Inflammatory macrophage (primary cell): ENCODE measurements at regions not wholly inside any gene's neighbourhood (a gene's known extent, or its start where the extent isn't known, plus 50 kb on each side); places are given as distances from the start of the nearest gene placed in this dataset.
"Not testable (repeated sequence)": the region's sequence is repeated elsewhere in the genome, so short reads cannot be mapped to it uniquely, and the experiment has no call there.

Experiments
- DNase-seq, 2 donors: peaks; one replicate each; pipeline ENCODE4 v3.0.0-alpha.2; 2020 to 2022

DNA sequence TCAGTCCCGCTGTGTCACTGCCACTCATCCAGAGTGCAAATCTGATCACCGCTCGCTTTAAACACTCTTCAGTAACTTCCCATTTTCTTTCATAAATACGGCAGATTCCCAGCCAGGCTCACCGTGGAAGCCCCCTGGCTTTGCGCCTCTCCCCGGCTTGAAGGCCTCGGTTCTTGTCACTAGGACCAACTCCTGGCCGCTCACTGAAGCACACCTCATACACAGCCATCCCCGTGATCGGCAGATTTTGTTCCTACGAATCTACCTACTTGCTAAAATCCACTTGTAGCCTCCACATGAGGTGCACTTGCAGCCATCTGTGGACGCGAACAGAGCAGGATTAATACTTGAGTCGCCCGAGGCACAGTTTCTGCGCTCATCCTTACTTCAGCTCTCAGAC is 462.4 kb upstream of the MYT1L start:
- DNase-seq: no peak

DNA sequence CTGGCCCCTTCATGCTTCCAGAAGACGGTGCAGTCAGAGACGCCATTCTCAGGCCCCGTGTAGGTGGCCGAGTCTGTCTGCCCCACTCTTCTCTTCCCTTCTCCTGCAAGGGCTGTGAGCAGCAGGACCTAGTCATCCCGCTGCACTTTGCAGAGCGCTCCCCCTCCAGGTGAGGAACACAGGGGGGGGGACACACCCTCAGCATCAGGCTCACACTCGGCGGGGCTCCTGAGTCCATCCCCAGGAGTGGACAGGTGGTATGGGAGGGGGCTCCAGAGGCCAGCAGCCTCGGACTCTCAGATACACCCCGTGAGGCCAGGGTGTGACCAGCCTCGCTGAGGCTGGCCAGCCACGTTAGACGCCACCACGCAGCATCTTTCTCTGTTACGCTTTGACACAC is 460.5 kb upstream of the MYT1L start:
- DNase-seq: no peak

DNA sequence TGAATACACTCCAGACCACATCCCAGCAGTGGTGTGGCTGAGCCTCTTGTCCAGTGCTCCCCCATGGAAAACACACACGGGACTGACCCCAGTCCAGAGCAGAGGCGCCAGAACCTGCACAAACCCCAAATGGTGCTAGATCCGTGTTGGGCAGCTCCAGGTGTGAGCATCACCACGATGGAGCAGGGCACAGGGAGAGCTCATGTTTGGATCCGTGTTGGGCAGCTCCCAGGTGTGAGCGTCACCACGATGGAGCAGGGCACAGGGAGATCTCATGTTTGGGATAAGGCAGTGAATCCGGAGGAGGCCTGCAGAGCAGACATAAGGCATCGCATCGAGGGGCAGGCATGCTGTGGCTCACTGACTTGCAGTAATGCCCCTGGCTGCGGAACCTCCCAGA is 460.0 kb upstream of the MYT1L start:
- DNase-seq: no peak

DNA sequence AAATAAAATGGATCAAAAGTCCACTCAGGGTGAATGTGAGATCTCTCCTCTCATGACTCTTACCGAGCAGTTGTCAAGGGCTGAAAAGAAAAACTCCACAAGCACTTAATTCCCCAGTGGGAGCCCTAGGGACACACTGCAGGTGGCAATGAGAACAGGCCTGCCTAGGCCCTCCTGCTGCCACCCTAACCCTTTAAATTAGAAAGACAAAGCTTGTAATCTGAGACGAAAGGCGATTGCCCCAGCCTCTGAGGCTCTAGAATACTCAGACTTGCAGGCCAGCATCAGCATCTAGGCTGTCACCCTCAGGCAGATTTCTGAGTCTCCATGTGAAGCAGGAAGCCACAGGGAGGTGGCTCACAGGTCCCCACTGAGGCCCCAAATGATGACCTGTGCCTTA is 457.0 kb upstream of the MYT1L start:
- DNase-seq: no peak

DNA sequence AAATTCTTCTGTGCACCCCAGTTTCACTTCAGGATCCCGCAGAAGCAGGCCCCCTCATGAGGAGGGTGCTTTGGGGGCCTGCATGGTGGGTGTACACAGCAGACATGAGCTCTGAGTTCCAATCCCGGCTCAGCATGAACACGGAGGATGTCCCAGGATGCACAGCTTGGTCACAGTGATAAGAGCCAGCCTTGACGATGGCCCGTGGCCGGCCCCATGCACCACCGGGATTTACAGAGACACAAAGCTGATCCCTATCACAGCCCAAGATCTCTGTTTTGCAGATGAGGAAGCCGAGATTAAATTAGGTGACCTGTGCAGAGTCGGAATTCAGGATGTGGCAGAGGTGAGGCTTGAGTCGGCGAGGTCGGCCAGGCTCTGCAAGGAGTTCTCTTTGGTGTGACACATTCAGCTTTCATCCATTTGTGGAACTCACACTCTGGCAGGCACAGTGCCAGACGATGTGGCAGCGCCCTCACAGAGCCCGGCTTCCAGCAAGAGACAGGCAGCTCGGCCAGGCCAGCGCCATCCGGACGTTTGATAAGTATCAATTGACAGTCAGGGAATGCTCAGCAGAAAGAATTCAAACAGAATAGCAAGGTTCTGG is 456.3 kb upstream of the MYT1L start:
- DNase-seq: no peak

DNA sequence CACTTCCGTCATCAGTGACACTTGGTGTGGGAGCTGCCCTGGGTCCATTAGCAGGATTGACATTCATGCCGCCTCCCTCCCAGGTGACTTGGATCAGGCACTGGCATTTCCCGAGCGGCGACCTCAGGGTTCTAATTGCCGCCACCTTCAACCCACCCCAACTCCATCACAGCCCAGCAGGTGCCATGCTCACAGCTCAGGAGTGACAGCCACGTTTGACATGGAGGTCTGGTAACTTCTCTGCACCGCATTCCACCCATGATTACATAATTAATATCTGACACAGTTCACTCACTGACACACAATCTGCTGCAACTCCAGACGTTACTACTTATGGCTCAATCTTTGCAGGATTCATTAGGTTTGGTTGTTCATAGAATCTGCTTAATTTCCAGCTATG is 450.9 kb upstream of the MYT1L start:
- no peak for DNase-seq

DNA sequence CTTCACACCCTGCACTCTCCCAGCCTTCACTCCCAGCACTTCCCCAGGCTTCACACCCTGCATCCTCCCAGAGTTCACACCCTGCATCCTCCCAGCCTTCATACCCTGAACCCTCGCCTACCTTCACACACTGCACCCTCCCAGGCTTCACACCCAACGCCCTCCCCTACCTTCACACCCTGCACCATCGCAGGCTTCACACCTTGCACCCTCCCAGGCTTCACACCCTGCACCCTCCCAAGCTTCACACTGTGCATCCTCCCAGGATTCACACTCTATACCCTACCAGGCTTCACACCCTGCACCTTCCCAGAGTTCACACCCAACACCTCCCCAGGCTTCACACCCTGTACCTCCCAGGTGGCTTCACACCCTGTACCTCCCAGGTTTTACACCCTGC is 448.7 kb upstream of the MYT1L start:
- DNase-seq: no peak

DNA sequence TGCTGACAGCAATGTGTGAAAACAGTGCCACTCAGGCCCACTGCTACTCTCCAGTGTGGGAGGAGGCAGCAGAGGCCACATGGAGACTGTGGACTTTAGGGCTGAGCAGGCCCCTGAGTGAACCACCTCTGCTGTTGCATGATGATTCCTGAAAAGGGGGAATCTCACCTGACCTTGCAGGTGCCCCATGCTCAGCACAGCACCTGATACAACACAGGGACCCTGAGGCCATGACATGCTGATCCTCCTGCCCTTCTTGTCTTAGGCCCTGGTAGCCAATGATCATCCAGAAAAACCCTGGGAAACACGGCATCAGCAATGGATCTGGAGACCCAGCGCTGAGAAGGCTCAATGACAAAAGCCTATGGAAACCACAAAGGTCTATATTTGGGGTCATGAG is 446.8 kb upstream of the MYT1L start:
- no peak for DNase-seq

DNA sequence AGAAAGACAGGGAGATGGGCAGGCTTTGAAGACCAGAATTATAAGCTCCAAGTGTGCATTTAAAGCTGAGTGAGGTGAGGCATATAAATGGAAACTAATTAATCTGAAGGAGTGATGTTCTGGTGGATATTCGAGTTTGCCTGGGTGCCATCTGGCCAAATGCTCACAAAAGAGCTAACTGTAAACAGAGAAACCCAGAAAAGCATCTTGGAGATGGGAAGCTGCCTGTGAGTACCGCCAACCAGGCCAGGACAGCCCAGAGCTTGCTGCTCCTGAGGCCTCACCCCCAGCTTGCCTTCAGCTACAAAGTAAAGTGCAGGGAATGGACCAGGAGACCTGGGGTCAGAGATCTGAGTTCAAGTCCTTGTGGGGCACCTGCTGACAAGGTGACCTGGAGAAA is 446.1 kb upstream of the MYT1L start:
- no peak for DNase-seq

DNA sequence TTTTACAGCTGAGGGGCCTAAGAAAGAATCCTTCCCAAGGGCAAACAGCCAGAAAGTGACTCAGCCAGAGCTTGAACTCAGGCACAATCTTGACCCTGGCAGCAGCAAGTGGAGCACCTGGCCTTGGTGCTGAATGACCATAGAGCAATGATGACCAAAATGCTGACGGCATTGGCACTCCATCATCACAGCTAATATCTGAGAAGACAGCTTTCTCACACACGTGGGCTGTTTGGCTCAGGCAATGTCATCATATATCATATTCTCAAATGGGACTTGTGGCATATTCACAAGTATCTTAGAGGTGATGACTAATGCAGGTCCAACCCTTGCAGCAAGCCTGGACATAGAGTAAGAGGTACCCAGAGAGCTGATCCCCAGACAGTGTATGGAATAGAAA is 443.9 kb upstream of the MYT1L start:
- DNase-seq: no peak

DNA sequence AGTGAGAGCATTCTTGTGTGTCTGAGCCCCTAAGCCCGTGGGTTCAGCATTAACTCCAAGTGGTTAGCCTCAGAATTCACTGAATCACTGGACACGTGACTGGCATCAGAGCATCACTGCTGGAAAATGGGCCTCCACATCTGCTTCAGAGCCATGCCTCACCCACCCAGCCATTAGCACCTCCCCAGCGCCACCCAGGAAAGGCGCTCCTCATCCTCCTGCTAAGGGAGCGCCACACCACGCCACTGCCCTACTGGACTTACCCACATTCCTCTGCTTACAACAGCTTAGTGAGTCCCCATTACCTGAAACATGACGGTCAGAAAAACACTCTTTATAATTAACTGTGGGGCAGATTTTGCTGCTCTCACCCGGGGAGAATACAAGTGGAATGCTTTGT is 442.6 kb upstream of the MYT1L start:
- no peak for DNase-seq

DNA sequence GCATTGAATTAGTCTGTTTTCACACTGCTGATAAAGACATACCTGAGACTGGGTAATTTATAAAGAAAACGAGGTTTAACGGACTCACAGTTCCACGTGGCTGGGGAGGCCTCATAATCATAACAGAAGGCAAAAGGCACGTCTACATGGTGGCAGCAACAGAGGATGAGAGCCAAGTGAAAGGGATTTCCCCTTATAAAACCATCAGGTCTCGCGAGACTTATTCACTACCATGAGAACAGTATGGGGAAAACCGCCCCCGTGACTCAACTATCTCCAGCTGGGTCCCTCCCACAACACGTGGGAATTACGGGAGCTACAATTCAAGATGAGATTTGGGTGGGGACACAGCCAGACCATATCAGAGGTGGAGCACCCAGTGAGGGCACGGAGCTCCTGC is 442.0 kb upstream of the MYT1L start:
- DNase-seq: not testable (repeated sequence)

DNA sequence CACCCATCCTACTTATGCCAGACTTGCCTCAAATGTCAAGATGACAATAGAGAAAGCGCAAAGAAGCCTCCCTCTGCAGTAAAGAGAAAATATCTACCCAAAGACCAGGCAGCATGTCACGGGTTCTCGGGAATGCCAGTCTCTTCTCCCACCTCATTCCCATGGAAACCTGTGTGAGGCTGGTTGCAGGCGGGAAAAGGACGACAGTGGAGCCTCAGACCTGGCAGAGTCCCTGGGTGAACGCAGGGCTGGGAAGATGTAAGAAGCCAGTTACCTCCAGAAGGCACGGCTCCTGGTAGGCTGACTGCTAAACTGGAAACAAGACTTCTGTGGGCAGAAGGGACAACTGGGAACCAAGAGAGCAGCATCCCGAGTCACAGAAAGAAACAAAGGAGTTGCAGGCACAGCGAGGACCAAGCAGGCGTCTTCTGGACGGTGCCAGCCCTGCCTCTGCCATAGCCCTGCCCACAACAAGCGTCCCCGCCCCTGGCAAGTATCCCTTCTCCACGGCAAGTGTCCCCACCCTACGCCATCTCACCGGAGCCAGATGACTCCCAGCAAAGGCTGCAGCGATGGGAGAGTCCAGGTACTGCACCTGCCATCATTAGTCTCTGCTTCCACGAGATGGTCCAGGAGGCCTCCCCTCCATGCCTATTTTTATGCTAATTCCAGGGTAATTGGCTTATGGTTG is 440.8 kb upstream of the MYT1L start:
- DNase-seq: no peak

DNA sequence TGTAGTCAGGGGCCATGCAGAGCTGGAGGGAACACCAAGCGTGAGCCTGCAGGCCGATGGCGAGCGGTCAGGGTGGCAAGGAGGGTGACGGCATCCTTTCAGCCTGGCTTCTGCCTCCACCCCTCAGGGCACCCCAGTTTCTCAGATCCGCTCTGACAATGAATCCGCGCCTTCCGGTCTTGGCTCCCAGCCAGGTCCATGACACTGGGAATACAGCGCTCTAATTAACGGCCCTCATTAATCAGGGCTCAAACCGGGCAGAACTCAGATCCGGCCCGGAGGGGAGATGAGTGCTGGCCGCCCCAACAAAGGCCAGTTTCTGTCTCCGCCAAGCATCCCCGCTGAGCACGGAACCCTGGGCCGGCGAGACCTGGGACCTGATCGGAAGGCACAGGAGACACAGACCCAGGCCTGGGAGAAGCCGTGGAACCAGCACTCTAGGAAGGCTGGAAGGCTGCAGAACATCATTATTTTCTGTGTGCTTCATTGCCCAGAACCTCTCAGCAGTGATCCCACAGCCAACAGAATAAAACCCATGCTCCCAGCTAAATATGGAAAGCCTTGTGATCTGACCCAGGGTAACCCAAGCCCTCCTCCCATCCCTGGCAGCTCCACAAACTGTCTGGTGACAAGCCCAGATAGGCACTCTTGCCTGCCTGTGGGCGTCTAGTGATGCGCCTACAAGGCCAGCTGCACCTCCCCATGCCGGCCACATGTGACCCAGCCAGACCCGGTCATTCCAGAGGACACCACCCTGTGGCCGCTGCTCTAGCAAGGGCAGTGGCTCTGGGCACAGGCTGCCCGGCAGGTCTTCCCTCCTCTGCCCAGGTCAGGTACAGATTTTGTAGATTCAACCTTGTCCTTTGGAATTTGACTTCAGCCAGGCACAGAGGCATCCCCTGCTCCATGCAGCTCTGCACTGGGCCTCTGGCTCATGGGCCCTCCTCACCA is 438.7 kb upstream of the MYT1L start:
- DNase-seq: no peak

DNA sequence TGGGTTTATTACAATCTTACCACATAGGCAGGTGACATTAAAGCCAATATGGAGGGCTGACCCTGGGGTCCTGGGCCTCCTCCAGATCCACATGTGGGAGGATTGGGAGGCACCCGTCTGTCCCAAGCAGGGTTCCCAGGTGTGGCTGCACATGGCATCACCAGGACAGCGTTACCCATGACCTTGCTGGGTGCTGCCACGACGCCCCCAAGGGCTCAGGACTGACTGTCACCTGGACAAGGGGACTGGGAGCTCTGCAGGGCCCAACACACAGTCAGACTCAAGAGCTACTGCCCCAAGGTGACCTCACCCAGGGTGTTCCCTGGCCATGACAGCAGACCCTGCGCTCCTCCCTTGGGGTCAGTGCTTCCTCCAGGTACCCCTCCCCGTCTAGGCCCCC is 437.4 kb upstream of the MYT1L start:
- no peak for DNase-seq

DNA sequence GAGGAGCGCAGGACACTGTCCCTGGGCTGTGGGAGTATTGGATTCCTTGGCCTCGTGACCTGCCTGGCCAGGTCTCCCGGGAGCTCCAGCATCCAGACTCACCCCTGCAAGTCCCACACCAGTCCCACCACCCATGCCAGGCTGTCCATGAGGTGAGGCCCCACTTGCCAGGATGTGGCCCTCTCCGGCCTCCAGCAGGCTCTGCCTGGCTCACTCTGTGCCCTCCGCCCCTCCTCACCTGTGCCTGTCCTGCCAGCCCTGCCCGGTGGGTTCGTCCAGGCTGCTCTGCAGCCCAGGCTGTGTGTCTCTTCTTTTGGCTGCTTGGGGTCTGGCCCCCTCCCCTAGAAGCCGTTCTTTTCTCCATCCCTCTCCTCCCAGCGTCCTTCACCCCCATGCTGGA is 436.8 kb upstream of the MYT1L start:
- no peak for DNase-seq

DNA sequence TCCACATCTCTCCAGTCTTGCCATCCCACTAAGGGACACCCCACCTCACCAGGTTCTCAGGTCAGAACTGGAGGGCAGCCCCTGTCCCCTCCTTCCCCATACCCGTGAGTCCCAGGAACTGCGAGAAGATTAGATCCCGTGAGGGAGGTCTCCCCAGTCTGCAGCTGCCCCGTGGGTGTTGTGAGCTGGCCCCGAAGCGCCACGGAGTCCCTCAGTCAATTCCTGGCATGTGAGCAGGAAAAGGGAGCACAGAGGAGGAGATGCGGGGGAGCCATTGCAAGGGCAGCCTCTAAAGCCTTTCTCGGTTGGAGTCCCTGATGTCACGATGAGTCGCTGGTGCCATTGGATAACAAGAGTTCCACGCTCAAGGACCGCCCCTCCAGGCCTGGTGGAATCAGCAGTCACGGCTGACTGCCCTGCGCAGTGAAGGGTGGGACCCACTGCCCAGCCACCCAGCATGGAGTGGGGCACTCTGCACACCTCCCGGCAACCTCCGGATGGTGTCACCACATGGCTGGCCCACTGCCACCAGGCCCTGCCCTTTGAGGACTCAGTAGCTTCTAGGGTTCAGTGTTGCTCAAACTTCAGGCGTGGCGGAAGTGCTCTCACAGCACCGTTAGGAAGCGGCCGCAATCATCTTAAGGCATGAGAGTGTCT is 434.9 kb upstream of the MYT1L start:
- no peak for DNase-seq

DNA sequence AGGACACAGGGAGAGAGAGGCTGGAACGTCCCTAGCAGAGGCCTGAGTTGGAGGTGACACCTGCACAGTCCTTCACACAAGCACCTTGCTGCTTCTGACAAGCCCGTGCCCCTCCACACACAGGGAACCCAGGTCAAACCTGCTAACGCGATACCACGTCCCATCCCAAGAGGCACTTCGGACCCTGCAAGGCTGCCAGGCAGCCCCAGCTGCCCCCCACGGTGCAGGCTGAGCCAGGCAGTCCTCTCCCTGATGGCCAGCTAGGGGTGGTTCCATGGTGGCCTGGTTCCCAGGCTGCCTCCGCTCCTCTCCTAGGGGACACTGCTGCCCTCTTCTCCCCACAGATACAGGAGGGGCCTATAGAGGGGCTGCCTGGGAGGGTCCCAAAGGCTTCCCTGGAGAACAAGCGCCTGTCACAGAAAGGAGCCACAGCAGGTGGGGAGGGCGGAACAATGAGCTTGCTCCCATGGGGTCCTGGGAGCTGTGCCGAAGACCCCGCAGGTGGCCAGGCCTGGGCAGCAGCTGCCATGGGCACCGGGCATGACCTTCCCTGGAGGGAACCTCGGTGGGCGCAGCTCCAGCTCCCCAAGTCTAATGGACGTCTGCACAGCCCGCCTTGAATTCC is 434.2 kb upstream of the MYT1L start:
- no peak for DNase-seq

DNA sequence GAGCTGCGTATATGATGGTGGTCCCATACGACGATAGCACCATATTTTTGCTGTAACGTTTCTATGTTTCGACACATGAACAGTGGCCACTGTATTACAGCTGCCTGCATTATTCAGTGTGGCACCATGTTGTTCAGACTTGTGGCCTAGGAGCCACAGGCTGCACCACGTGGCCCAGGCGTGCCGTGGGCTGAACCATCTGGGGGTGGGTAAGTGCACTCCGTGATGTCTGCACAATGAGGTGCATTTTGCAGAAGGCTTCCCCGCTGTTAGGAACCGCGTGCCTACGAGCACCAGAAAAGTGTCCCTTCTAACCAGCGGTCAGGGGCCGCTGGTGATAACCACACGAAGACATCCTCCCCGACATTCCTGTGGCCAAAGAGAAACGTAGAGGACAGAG is 433.7 kb upstream of the MYT1L start:
- DNase-seq: no peak

DNA sequence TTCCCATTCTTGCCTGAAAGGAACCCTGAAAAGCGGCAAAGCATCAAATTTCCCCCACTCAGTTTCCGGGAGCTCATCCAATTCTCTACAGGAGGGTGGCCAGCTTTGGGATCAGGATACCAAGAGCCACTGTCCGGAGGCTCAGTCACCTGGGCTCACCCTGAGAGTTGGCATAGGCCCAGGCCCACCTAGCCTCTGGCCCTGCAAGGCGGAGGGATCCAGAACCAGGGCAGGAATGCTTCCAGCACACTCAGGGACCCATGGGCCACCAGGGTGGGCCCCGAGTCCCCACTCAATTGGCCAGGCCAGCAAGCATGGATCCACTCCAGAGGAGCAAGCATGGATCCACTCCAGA is 432.9 kb upstream of the MYT1L start:
- no peak for DNase-seq

DNA sequence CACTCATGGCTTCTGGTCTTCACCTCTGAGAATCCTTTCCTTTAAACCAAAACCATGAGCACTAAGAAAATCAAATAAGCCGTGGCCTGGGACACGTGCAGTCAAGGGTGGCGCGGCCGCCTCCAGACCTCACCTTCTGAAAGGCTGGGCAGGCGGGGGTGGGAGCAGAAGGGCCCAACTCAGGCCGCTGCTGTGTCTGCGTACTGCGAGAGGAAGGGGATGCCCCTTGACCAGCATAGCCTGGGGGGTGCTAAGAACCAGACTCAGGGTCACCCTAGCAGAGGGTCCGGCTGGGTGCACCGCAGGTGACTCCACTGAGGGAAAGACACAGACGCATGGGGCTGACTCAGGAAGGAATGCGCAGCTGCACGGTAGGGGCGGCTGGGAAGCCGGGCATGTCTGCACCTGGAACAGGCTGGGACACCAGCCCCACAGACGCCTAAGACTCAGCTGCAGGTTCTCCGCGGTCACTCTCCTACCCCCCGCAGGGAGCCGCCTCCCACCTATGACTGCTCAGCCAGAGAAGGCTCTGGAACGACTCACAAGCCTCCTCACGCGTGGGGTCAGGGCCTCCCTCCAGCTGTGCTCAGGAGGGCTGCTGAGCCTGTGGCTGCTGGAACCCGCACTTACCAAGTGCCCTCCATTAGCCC is 432.4 kb upstream of the MYT1L start:
- no peak for DNase-seq

DNA sequence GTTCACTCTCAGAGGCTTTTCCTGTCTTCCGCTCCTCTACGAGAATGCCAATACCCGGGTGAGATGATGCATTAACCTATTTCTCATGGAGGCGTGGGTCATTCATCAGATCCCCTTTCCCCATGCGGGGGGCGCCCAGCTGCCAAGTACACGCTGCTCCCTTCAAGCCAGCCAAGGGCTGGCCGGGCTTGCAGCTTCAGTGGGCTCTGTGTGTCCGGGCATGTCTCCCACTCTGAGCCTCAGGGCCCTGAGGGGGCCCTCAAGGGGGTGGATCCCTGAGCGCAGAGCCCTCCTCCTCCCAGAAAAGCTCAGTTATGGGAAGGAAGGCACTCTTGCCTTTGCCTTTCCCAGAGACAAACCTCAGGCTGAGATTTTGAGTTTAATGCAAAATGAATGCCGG is 431.8 kb upstream of the MYT1L start:
- DNase-seq: no peak
